HG02678 (cell line): ENCODE measurements at regions not wholly inside any gene's neighbourhood (a gene's known extent, or its start where the extent isn't known, plus 50 kb on each side); places are given as distances from the start of the nearest gene placed in this dataset.

Experiments
- ATAC-seq: cut with Tn5 transposase; IDR thresholded peaks from one replicate; pipeline ENCODE4 v1.9.1; 2021; ENCODE audit warnings: mild to moderate bottlenecking, moderate library complexity; ENCODE audit not compliant: unreplicated experiment

GRCh38 chr2:195414537-195415100 is 242.4 kb upstream of the SLC39A10 start:
- ATAC-seq = no peak

- ATAC-seq = no peak
These were observed 243.1 kb upstream of the SLC39A10 start for GRCh38 chr2:195413944-195414343.

- no peak for ATAC-seq
These were observed 243.6 kb upstream of the SLC39A10 start for GRCh38 chr2:195413422-195413821.

- ATAC-seq = no peak
These were observed 245.8 kb upstream of the SLC39A10 start for GRCh38 chr2:195411219-195411687.

- ATAC-seq = peak; percentile 64
These were observed 246.9 kb upstream of the SLC39A10 start for GRCh38 chr2:195410074-195410671.

GRCh38 chr2:195408811-195409210 is 248.2 kb upstream of the SLC39A10 start:
- ATAC-seq = no peak

- ATAC-seq = no peak
These were observed 248.8 kb upstream of the SLC39A10 start for GRCh38 chr2:195408196-195408595.

- ATAC-seq = no peak
These were observed 249.2 kb upstream of the SLC39A10 start for GRCh38 chr2:195407783-195408182.

- ATAC-seq = peak; percentile 38
These were observed 250.0 kb upstream of the SLC39A10 start for GRCh38 chr2:195406886-195407603.

GRCh38 chr2:195404651-195405050 is 252.4 kb upstream of the SLC39A10 start:
- no peak for ATAC-seq

GRCh38 chr2:195396479-195396878 is 260.5 kb upstream of the SLC39A10 start:
- no peak for ATAC-seq

- ATAC-seq = no peak
These were observed 261.7 kb upstream of the SLC39A10 start for GRCh38 chr2:195395362-195395761.

- ATAC-seq = peak; percentile 63
These were observed 264.3 kb upstream of the SLC39A10 start for GRCh38 chr2:195392446-195393336.

GRCh38 chr2:195390686-195391321 is 266.2 kb upstream of the SLC39A10 start:
- no peak for ATAC-seq

- ATAC-seq = no peak
These were observed 269.0 kb upstream of the SLC39A10 start for GRCh38 chr2:195388028-195388427.

- peak; percentile 53 for ATAC-seq
These were observed 274.8 kb upstream of the SLC39A10 start for GRCh38 chr2:195382186-195382585.

- ATAC-seq = no peak
These were observed 286.7 kb upstream of the SLC39A10 start for GRCh38 chr2:195370167-195370943.

GRCh38 chr2:195369218-195369587 is 287.8 kb upstream of the SLC39A10 start:
- ATAC-seq = no peak

- ATAC-seq = no peak
These were observed 288.5 kb upstream of the SLC39A10 start for GRCh38 chr2:195368249-195369217.
